ENCODE measurements at regions not wholly inside any gene's neighbourhood (a gene's known extent, or its start where the extent isn't known, plus 50 kb on each side); places are given as distances from the start of the nearest gene placed in this dataset.
"Not testable (repeated sequence)": the region's sequence is repeated elsewhere in the genome, so short reads cannot be mapped to it uniquely, and the experiment has no call there.

DNA sequence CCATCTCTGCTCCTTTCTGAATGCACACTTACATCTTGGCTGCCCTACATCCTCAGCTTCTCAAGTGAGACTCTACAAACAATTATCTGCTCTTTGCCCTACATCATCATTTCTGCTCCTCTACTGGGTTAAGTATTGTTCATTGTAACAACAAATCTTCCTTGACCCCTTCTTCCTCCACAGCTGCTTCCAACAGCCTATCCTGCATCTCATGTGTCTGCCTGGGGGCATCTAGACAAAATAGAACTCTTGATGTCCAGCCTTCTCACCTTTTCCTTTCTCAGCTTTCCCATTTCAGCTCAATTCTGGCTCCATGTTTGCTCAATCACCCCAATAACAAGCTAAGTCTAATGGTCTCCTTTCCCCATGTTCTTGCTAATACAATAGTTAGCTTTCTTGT lies 509.8 kb downstream of the DIRAS2 start:
- no peak for DNase-seq

GRCh38 chr9:90137801-90138200 lies 504.8 kb downstream of the DIRAS2 start:
- no peak for DNase-seq

GRCh38 chr9:90140131-90140818 lies 502.3 kb downstream of the DIRAS2 start:
- no peak for DNase-seq

DNA sequence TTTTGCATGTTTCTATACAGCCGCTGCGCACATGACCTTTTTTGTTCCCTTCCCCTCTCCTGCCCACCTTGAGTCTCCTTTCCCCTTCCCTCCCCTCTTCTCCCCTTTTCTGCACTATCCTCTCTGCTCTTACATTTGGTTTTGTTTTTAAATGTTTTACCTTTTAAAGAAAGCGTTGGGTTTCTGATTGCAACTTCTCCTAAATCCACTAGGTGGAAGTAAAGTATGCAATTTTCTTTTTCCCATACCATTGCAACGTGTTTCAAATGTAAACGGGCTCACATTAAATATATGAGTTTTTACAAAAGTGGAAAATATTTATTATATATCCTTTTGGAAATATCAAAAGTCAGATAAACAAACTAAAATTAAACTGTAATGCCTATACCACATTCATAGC lies 500.9 kb downstream of the DIRAS2 start:
- peak; percentile 32 for DNase-seq

DNA sequence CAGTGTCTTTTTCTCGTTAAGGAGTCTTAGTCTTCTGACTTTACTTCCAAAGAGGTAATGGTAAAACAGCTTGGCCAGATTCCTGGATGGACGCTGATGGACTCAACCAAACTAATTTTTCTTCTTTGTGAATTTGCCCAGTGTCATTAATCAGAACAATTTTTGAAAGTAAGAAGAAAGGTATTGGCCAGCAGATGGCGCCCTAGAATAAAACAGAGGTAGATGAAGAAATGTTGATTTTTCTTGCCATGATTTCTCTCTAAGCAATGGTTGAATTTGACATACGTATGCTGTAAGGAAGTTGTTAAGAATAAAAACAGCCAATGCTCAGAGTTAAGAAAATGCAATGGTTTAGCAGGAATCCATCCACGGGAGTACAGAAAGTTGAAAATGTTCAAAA lies 500.0 kb downstream of the DIRAS2 start:
- DNase-seq = peak; percentile 71

DNA sequence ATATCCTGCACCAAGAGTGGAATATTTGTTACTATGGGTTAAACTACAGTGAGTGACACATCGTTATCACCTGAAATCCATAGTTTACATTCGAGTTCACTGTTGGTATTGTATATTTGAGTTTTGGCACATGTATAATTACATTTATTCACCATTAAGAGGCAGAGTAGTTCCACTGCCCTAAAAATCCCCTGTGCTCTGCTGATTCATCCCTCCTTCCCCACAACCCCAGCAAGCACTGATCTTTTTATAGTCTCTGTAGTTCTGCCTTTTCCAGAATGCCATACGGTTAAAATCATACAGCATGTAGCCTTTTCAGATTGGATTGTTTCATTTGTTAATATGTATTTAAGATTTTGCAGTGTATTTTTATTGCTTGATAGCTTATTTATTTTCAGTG lies 495.2 kb downstream of the DIRAS2 start:
- DNase-seq = no peak

GRCh38 chr9:90156318-90156717 lies 486.3 kb downstream of the DIRAS2 start:
- DNase-seq = no peak

DNA sequence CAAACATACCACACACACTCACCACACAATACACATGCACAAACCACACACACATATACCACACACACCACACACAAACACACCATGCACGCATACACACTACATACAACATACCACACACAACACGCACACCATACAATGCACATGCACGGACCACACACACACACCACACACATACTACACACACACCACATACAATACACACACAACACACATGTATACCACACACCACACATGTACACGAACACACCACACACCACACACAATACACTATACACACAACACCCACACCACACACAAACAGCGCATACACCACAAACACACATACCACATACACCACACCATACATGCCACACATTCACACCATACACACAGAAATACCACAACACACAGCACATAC lies 480.3 kb downstream of the DIRAS2 start:
- DNase-seq = no peak

DNA sequence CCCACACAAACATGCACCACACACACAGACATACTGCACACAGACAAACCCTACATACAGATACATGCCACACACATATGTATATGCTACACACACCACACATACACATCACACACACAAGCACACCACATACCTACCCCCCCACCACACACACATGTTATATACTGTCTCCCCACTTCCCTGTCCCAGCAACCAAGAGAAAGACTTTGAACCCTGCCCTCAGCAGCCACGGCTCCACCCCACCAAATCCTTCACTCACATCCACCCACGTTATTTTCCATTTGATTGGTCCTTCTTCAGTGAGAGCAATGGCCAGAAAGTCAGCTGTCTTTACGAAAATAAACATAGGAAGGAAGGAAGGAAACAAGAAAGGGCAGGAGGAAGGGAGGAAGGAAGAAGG lies 479.8 kb downstream of the DIRAS2 start:
- DNase-seq = no peak

GRCh38 chr9:90165281-90165680 lies 477.3 kb downstream of the DIRAS2 start:
- DNase-seq = no peak

DNA sequence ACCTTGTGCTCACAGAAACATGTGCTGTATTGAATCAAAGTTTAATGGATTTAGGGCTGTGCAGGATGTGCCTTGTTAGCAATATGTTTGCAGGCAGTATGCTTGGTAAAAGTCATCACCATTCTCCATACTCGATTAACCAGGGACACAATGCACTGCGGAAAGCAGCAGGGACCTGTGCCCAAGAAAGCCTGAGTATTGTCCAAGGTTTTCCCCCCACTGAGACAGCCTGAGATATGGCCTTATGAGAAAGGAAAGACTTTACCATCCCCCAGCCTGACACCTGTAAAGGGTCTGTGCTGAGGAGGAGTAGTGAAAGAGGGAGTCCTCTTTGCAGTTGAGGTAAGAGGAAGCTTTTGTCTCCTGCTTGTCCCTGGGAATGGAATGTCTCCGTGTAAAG lies 476.2 kb downstream of the DIRAS2 start:
- not testable (repeated sequence) for DNase-seq

- DNase-seq = no peak
Observed at GRCh38 chr9:90167914-90168313, 474.7 kb downstream of the DIRAS2 start.

GRCh38 chr9:90169490-90169889 lies 473.1 kb downstream of the DIRAS2 start:
- no peak for DNase-seq

DNA sequence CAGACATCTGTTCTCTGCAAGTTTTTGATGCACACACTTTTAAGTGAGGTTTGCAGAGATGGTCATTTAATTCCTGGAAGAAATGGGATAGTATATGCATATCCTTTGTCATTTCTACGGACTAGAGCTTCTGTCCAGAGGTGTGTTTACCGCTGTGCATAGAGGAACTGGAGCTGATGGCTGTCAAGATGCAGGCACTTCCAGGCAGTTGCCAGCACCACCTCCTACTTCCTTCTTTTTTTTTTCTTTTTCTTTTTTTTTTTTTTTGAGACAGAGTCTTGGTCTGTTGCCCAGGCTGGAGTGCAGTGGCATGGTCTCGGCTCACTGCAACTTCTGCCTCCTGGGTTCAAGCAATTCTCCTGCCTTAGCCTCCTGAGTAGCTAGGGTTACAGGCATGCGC lies 468.7 kb downstream of the DIRAS2 start:
- not testable (repeated sequence) for DNase-seq

- not testable (repeated sequence) for DNase-seq
Observed at GRCh38 chr9:90174346-90174745, 468.3 kb downstream of the DIRAS2 start.

DNA sequence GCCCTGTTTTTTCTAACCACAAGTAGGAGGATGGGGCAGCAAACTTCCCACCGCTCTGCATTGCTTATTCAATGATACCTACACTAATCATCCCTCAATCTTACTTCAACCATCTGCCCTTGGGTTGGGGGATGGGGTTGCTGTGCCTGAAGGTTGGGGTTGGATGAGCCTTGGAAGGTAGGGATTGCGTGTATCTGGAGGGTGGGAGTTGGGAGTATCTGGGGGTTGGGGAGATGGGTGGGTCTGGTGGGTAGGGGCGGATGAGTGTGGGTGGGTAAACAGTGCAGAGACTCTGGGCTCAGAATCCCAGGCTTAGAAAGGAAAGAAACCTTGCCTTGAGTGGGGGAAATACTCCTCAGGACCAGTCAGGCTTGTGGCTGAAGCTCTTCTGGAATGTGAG lies 467.4 kb downstream of the DIRAS2 start:
- no peak for DNase-seq

DNA sequence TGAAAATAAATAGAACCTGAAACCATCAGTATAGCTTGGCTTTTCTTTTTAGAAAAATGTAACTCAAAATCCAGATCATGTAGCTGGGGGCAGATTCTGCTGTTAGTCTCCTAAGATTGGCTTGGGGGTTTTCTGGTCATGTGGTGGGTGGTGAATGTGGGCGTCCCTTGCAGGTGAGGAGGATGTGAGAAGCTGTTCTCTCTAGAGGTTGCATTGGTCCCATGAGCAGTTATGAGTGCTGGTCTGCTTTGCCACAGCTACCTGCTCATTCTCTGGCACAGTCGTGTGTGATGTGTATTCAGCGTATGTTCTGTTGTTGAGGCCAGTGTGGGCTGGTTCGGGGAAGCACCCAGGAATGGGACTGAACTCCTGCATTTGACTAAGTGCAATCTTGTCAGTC lies 466.8 kb downstream of the DIRAS2 start:
- DNase-seq = no peak

- peak; percentile 62 for DNase-seq
Observed at GRCh38 chr9:90176901-90177300, 465.7 kb downstream of the DIRAS2 start.

DNA sequence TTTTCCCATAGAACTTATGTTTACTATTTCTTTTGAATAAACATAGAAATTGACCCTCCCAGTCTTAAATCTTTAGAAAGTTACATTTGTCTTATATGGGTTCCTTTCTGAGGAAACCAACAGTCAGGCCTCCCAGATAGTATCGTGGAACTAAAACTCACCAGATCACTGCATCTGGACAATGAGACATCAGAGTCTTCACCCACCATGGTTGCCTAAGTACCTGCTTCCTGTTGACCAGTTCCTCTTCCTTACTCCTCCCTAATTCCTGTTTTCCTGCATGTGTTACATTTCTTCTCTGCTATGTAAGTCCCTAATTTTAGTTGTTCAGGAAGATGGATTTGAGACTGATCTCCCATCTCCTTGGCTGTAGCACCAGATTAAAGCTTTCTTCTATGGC lies 462.2 kb downstream of the DIRAS2 start:
- DNase-seq = no peak

GRCh38 chr9:90188656-90189055 lies 454.0 kb downstream of the DIRAS2 start:
- DNase-seq = no peak

DNA sequence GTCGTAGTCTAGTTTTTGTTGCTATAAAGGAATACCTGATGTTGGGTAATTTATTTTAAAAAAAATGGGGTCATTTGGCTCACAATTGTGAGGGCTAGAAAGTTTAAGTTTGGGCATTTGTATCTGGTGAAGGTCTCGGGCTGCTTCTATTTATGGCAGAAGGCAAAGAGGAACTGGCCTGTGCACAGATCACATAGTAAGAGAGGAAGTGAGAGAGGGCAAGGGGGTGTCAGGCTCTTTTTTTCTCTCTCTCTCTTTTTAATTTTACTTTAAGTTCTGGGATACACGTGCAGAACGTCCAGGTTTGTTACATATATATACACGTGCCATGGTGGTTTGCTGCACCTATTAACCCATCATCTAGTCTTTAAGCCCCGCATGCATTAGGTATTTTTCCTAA lies 453.3 kb downstream of the DIRAS2 start:
- no peak for DNase-seq

DNA sequence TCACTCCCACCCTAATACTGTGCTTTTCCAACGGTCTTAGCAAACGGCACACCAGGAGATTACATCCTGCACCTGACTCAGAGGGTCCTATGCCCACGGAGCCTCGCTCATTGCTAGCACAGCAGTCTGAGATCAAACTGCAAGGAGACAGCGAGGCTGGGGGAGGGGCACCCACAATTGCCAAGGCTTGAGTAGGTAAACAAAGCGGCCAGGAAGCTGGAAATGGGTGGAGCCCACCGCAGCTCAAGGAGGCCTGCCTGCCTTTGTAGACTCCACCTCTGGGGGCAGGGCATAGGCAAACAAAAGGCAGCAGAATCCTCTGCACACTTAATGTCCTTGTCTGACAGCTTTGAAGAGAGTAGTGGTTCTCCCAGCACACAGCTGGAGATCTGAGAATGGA lies 450.2 kb downstream of the DIRAS2 start:
- not testable (repeated sequence) for DNase-seq

- DNase-seq = peak; percentile 18
Observed at GRCh38 chr9:90198956-90199355, 443.7 kb downstream of the DIRAS2 start.

DNA sequence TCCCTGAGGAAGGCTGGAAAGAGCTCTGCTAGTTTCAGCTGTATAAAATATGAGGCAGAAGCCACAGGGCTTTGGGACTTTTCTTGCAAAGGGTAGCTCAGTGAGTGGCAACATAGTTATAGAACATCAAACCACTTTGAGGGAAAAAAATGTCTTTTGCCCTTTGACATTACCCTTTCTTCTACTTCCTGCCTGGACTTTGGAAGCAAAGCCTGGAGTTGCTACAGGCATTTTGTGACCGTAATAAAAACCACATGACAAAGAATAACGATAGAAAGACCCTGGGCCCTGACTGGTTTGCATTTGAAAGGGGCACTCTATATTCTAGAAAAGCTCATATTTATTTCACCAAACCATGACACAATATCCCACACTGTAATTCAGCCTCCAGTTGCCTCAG lies 440.9 kb downstream of the DIRAS2 start:
- no peak for DNase-seq

DNA sequence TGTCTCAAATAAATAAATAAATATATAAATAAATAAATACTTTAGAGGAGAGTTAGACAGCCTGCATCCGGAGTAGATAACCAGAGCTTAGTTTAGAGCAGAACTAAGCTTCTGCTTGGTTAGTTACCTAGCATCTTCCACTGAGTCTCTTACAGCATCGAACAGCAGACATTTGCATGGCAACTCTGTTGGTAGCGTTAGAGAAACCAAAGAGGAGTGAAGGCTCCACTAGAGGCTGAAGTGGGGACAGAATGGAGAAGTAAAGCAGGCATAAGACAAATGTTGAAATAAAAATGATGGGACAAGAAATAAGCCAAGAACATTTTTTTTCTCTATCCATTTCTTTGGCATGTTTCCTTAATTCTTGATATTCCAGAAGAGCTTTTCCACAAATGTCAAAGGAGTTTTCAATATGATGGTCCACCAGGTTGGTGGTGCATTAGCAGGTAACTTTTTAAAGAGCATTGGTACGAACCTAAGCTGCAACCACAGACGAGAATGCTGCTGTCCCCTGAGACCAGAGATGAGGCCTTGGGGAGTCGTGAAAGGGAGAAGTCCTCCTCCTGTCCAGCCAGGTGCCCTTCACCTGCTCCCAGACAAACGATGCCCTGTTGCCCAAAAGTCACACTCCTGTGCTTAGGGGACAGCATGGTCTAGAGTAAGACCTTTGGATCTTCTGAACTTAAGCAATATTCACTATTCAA lies 438.3 kb downstream of the DIRAS2 start:
- DNase-seq = no peak

Data from NCI-H1105 (cell line).